Small intestine (tissue), 7 donors: ENCODE measurements at regions not wholly inside any gene's neighbourhood (a gene's known extent, or its start where the extent isn't known, plus 50 kb on each side); places are given as distances from the start of the nearest gene placed in this dataset.

Source experiments
- DNase-seq, 2 donors: peaks; one replicate each; pipeline versions ENCODE4 v3.0.0 to v3.0.0-alpha.2; 2013
- FAIRE-seq: peaks from 2 replicates; lab custom pipeline; 2012; peaks lifted over from hg19 to GRCh38; lab: Jason Lieb, UNC
- H3K27ac ChIP-seq, 3 donors: one replicate each; pipeline ENCODE4 v1.5.1; 2013; ENCODE audit warnings: low read length in 2 of 3, mild to moderate bottlenecking in 2 of 3, control low read depth in 1 of 3, inconsistent platforms in 1 of 3, low read depth in 1 of 3, moderate library complexity in 1 of 3
- H3K27me3 ChIP-seq, 3 donors: one replicate each; pipeline ENCODE4 v1.6.1; 2013; ENCODE audit warnings: low read length in 3 of 3, inconsistent platforms in 1 of 3; ENCODE audit not compliant: control insufficient read depth in 3 of 3, insufficient read depth in 3 of 3
- H3K36me3 ChIP-seq, 3 donors: one replicate each; pipeline ENCODE4 v1.6.1; 2013; ENCODE audit warnings: low read length in 3 of 3, inconsistent platforms in 1 of 3, low read depth in 1 of 3, mild to moderate bottlenecking in 1 of 3, moderate library complexity in 1 of 3; ENCODE audit not compliant: control insufficient read depth in 3 of 3, insufficient read depth in 2 of 3
- H3K4me1 ChIP-seq, 3 donors: one replicate each; pipeline ENCODE4 v1.6.1; 2013; ENCODE audit warnings: low read length in 2 of 3, inconsistent platforms in 1 of 3, low read depth in 1 of 3, mild to moderate bottlenecking in 1 of 3, moderate library complexity in 1 of 3; ENCODE audit not compliant: control insufficient read depth in 3 of 3, insufficient read depth in 2 of 3
- H3K4me3 ChIP-seq, 3 donors: one replicate each; pipeline ENCODE4 v1.5.1; 2013; ENCODE audit warnings: low read length in 3 of 3, control low read depth in 1 of 3, inconsistent platforms in 1 of 3, low read depth in 1 of 3, mild to moderate bottlenecking in 1 of 3, moderate library complexity in 1 of 3
- H3K9me3 ChIP-seq, 2 donors: one replicate each; pipeline ENCODE4 v1.6.1; 2013; ENCODE audit warnings: low read depth in 1 of 2, low read length in 1 of 2; ENCODE audit not compliant: control insufficient read depth in 2 of 2, insufficient read depth in 1 of 2
- WGBS, 3 donors: extraction: QIAGEN DNeasy Blood & Tissue Kit; methylation state at CpG; one replicate each; pipeline ENCODE4 v1.1.7; 2013; 5-methylcytosine and 5-hydroxymethylcytosine counted together
- donor health status: healthy with polysubstance abuse.
- donor health status: control.
- donor health status: control.
- donor health status: Bipolar disorder and iron deficiency.
- donor health status: healthy.

DNA sequence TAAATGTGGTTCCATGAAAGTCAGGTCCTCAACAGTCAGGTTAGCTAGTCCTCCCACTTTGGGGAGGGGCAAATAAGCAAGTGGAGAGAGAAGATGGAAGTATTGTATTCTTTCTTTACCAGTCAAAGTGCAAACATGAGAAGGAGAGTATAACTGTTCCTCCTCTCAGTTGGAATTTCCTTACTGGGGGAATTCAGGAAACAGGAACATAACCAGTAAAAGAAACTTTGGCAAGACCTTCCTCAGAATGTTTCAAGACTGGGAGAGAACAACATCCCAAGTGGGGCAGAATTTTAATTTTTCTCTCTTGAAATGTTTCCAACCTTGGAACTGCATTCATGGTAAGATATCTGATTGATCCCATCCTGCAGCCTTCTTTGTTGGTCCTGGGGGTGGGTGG lies 552.4 kb upstream of the TNP1 start:
- no peak for FAIRE-seq
- H3K27ac ChIP-seq: peak overlapping the region in 1 of 3 donors; percentile 80
- DNase-seq: no peak

GRCh38 chr2:217410681-217410960 lies 550.8 kb upstream of the TNP1 start:
- no peak for DNase-seq
- no peak overlapping the region for H3K4me3 ChIP-seq
- no peak for FAIRE-seq
- peaks cover 0 to 6% (median 0%) of the 10 kb centered on the region in 3 donors for H3K4me1 ChIP-seq
- H3K27me3 ChIP-seq: peaks cover 0 to 3% (median 0%) of the 10 kb centered on the region in 3 donors
- no peaks in the 10 kb centered on the region for H3K9me3 ChIP-seq
- no peak overlapping the region for H3K27ac ChIP-seq
- 48 to 61% (median 51%) methylated on average over 2 of the region's 2 CpGs for WGBS, 3 donors
- no peaks in the 10 kb centered on the region for H3K36me3 ChIP-seq

More for the DNA sequence above, 552.4 kb upstream of the TNP1 start:
- Histone ChIP-seq H3K27me3 (peaks cover 0 to 3% (median 0%) of the 10 kb centered on the region in 3 donors), H3K4me3 (no peak overlapping the region), H3K36me3 (no peaks in the 10 kb centered on the region), H3K4me1 (peaks cover 0 to 6% (median 0%) of the 10 kb centered on the region in 3 donors), H3K9me3 (no peaks in the 10 kb centered on the region)

- Histone ChIP-seq H3K27me3 (peaks cover 0 to 3% (median 0%) of the 10 kb centered on the region in 3 donors), H3K36me3 (no peaks in the 10 kb centered on the region), H3K27ac (no peak overlapping the region), H3K4me1 (peaks cover 0 to 6% (median 0%) of the 10 kb centered on the region in 3 donors), H3K4me3 (no peak overlapping the region), H3K9me3 (no peaks in the 10 kb centered on the region)
- WGBS, 3 donors: 51 to 71% (median 67%) methylated on average over 2 of the region's 2 CpGs
- FAIRE-seq (no peak), DNase-seq (no peak)
These were observed 550.3 kb upstream of the TNP1 start for GRCh38 chr2:217409949-217410680.

DNA sequence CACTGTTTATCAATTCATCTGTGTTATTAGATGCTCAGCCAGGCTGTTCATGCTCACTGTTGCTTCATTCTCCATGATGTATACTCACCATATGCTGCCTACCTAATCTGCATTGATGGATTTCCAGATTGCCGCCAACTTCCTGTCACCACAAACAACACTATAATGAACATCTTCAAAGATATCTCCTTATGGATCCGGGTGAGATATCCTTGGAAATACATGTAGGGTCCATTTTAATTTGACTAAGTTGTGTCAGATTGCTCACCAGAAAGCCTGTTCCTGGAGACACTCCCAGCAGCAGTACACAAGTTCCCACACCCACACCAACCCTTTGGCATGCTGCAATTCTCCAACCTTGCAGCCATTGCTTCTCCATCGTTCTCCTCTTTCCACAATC lies 547.5 kb upstream of the TNP1 start:
- FAIRE-seq: no peak
- Histone ChIP-seq H3K9me3 (no peaks in the 10 kb centered on the region), H3K36me3 (no peaks in the 10 kb centered on the region), H3K27me3 (no peaks in the 10 kb centered on the region), H3K4me1 (peaks cover 0 to 4% (median 0%) of the 10 kb centered on the region in 3 donors), H3K27ac (no peak overlapping the region), H3K4me3 (no peak overlapping the region)
- DNase-seq: no peak
- 82 to 89% (median 89%) methylated on average over 3 of the region's 3 CpGs for WGBS, 3 donors

GRCh38 chr2:217404236-217404760 lies 544.4 kb upstream of the TNP1 start:
- 48 to 59% (median 56%) methylated on average over 2 of the region's 2 CpGs for WGBS, 3 donors
- no peaks in the 10 kb centered on the region for H3K36me3 ChIP-seq
- H3K9me3 ChIP-seq: no peaks in the 10 kb centered on the region
- no peak overlapping the region for H3K4me3 ChIP-seq
- DNase-seq (no peak), FAIRE-seq (no peak)
- H3K4me1 ChIP-seq: no peaks in the 10 kb centered on the region
- H3K27me3 ChIP-seq: no peaks in the 10 kb centered on the region
- H3K27ac ChIP-seq: no peak overlapping the region

DNA sequence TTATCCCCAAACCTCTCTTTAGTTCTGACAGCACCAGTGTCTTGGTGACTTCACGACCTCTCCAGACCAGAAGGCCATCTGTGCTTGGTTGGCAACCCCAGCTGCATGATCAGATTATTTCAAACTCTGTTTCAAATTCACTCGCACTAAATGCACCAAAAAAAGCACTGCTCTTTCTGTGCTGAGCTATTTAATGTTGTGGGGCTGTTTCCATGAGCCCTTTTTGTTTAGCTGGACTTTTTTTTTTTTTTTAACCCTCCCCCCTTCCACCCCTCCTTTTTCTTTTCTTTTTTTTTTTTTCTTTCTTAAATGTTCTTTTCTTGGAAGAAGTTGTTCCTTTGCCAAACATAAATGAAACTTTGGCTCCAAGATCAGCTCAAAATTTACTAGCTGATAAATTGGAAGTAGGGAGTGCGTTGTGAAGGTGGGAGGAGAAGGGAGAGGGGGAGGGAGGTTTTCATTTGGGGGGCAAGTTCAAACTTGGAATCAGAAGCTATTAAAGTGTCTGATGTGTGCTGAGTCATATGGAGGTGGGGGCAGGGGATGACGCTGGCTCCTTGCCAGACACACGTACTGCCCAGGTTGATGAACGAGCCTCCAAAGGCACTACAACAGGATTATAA lies 543.0 kb upstream of the TNP1 start:
- Histone ChIP-seq H3K9me3 (no peaks in the 10 kb centered on the region), H3K4me1 (no peaks in the 10 kb centered on the region), H3K4me3 (no peak overlapping the region), H3K36me3 (no peaks in the 10 kb centered on the region), H3K27ac (peak overlapping the region in 2 of 3 donors; percentile 36 to 66), H3K27me3 (no peaks in the 10 kb centered on the region)
- DNase-seq (peak in 1 of 2 donors; percentile 5), FAIRE-seq (no peak)
- WGBS, 3 donors: 35 to 39% (median 36%) methylated on average over 6 of the region's 6 CpGs

GRCh38 chr2:217402144-217402543 lies 542.3 kb upstream of the TNP1 start:
- no peak overlapping the region for H3K4me3 ChIP-seq
- H3K27me3 ChIP-seq: no peaks in the 10 kb centered on the region
- no peak for FAIRE-seq
- no peak for DNase-seq
- H3K27ac ChIP-seq: no peak overlapping the region
- H3K36me3 ChIP-seq: no peaks in the 10 kb centered on the region
- no peaks in the 10 kb centered on the region for H3K9me3 ChIP-seq
- 76 to 86% (median 84%) methylated on average over 3 of the region's 3 CpGs for WGBS, 3 donors
- H3K4me1 ChIP-seq: no peaks in the 10 kb centered on the region

DNA sequence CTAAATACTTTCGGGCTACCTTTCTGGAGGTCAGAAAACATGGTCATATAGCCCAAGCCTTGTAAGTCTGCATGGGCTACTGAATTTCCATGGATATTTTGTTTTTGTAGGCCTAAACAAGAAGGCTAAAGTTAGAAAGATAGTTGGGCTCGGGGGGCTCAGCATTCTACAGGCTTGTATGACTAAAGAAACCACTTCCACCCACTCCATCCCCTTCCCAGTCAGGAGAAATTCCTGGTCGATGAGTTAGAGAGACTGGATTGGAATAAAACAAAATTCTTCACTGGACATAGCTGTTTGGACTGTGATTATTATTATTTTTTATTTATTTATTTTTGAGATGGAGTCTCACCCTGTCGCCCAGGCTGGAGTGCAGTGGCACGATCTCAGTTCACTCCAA lies 539.4 kb upstream of the TNP1 start:
- no peaks in the 10 kb centered on the region for H3K27me3 ChIP-seq
- WGBS, 3 donors: 83 to 87% (median 85%) methylated on average over 5 of the region's 5 CpGs

More for the DNA sequence above, 539.4 kb upstream of the TNP1 start:
- H3K27ac ChIP-seq: no peak overlapping the region
- no peaks in the 10 kb centered on the region for H3K9me3 ChIP-seq
- FAIRE-seq: no peak
- no peak overlapping the region for H3K4me3 ChIP-seq
- H3K36me3 ChIP-seq: no peaks in the 10 kb centered on the region
- DNase-seq: no peak
- H3K4me1 ChIP-seq: peaks cover 0 to 2% (median 0%) of the 10 kb centered on the region in 3 donors
